HG03378 (cell line): ENCODE measurements at regions not wholly inside any gene's neighbourhood (a gene's known extent, or its start where the extent isn't known, plus 50 kb on each side); places are given as distances from the start of the nearest gene placed in this dataset.
"Not testable (repeated sequence)": the region's sequence is repeated elsewhere in the genome, so short reads cannot be mapped to it uniquely, and the experiment has no call there.

Experiments used
- ATAC-seq: cut with Tn5 transposase; IDR thresholded peaks from one replicate; pipeline ENCODE4 v1.9.1; 2021; ENCODE audit warnings: mild to moderate bottlenecking, moderate library complexity; ENCODE audit not compliant: unreplicated experiment

GRCh38 chr5:21613971-21614488 is 1239.1 kb downstream of the CDH12 start:
- no peak for ATAC-seq

- ATAC-seq: no peak
Measured at GRCh38 chr5:21603796-21604195, 1249.3 kb downstream of the CDH12 start.

- ATAC-seq: no peak
Measured at GRCh38 chr5:21594566-21594965, 1258.6 kb downstream of the CDH12 start.

GRCh38 chr5:21593261-21593660 is 1259.9 kb downstream of the CDH12 start:
- no peak for ATAC-seq

- ATAC-seq: no peak
Measured at GRCh38 chr5:21581508-21581907, 1271.6 kb downstream of the CDH12 start.

- ATAC-seq: no peak
Measured at GRCh38 chr5:21574961-21575360, 1278.2 kb downstream of the CDH12 start.

GRCh38 chr5:21574438-21574837 is 1278.7 kb downstream of the CDH12 start:
- no peak for ATAC-seq

- no peak for ATAC-seq
Measured at GRCh38 chr5:21573416-21574314, 1279.5 kb downstream of the CDH12 start.

GRCh38 chr5:21571196-21571595 is 1281.9 kb downstream of the CDH12 start:
- ATAC-seq: not testable (repeated sequence)

- ATAC-seq: not testable (repeated sequence)
Measured at GRCh38 chr5:21559109-21559508, 1294.0 kb downstream of the CDH12 start.

- ATAC-seq: not testable (repeated sequence)
Measured at GRCh38 chr5:21552263-21552662, 1300.9 kb downstream of the CDH12 start.

GRCh38 chr5:21550916-21551315 is 1302.2 kb downstream of the CDH12 start:
- ATAC-seq: not testable (repeated sequence)

GRCh38 chr5:21547656-21548055 is 1305.5 kb downstream of the CDH12 start:
- ATAC-seq: not testable (repeated sequence)

GRCh38 chr5:21535114-21535513 is 1318.0 kb downstream of the CDH12 start:
- not testable (repeated sequence) for ATAC-seq

GRCh38 chr5:21521157-21521556 is 1332.0 kb downstream of the CDH12 start:
- ATAC-seq: not testable (repeated sequence)

- ATAC-seq: not testable (repeated sequence)
Measured at GRCh38 chr5:21496926-21497325, 1356.2 kb downstream of the CDH12 start.

GRCh38 chr5:21496056-21496455 is 1357.1 kb downstream of the CDH12 start:
- not testable (repeated sequence) for ATAC-seq

GRCh38 chr5:21495235-21495634 is 1357.9 kb downstream of the CDH12 start:
- not testable (repeated sequence) for ATAC-seq

- ATAC-seq: not testable (repeated sequence)
Measured at GRCh38 chr5:21494033-21494432, 1359.1 kb downstream of the CDH12 start.

GRCh38 chr5:21491182-21491581 is 1362.0 kb downstream of the CDH12 start:
- ATAC-seq: not testable (repeated sequence)

- ATAC-seq: not testable (repeated sequence)
Measured at GRCh38 chr5:21488828-21489227, 1364.3 kb downstream of the CDH12 start.

- not testable (repeated sequence) for ATAC-seq
Measured at GRCh38 chr5:21485458-21486000, 1367.6 kb downstream of the CDH12 start.
